PFSK-1 (cell line): ENCODE measurements at regions not wholly inside any gene's neighbourhood (a gene's known extent, or its start where the extent isn't known, plus 50 kb on each side); places are given as distances from the start of the nearest gene placed in this dataset.

ENCODE experiments used
- FOXP2 ChIP-seq: optimal IDR thresholded peaks from 2 replicates; pipeline ENCODE3; 2011; ENCODE audit warnings: borderline replicate concordance, control low read depth, inconsistent platforms; ENCODE audit not compliant: insufficient read depth; ENCODE audit errors: extremely low read length, extremely low read depth
- POLR2AphosphoS5 ChIP-seq: IDR thresholded peaks from 2 replicates; pipeline ENCODE4 v1.6.1; 2012; ENCODE audit warnings: low read depth, mild to moderate bottlenecking, control low read depth, low read length, moderate library complexity
- REST ChIP-seq, 2 experiments: IDR thresholded peaks; 2 replicates each; pipeline versions ENCODE4 v1.6.1 to v1.8.0; 2011 to 2012; ENCODE audit warnings: low read depth in 2 of 2, low read length in 2 of 2, control low read depth in 1 of 2, inconsistent platforms in 1 of 2, mild to moderate bottlenecking in 1 of 2, moderate library complexity in 1 of 2; ENCODE audit not compliant: insufficient read depth in 1 of 2
- SIN3A ChIP-seq: IDR thresholded peaks from 2 replicates; pipeline ENCODE4 v1.6.1; 2012; ENCODE audit warnings: mild to moderate bottlenecking, low read length, moderate library complexity, borderline replicate concordance; ENCODE audit not compliant: insufficient read depth
- TAF1 ChIP-seq: IDR thresholded peaks from 2 replicates; pipeline ENCODE4 v1.6.1; 2012; ENCODE audit warnings: low read length, control low read depth, borderline replicate concordance; ENCODE audit not compliant: insufficient read depth

DNA sequence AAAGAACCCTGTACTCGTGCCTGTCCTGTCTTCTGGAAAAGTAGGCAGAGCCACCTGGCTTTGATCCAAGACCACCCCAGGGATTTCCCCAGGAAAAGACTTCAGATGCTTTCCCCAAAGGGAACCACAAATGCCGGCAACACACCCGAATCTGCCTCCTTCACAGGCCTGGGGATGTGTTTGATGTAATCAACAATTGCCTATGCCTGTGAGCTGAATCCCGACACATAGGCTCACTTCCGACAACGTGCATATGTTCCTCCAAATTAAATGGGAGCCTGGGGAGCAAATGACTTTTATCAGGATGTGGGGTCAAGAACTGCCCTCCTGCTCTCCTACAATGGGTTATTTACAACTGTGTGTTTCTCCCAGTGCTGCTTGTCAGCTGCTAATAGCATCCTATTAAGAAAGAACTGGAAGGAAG is 535.2 kb upstream of the CDH11 start:
- TF ChIP-seq SIN3A (no peak), REST (IDR thresholded peaks at IDR 0.05; ENCODE audit: insufficient read depth in 1 of 2, low read depth in 2 of 2, low read length in 2 of 2) (no peak), TAF1 (no peak), FOXP2 (no peak), POLR2AphosphoS5 (no peak)

DNA sequence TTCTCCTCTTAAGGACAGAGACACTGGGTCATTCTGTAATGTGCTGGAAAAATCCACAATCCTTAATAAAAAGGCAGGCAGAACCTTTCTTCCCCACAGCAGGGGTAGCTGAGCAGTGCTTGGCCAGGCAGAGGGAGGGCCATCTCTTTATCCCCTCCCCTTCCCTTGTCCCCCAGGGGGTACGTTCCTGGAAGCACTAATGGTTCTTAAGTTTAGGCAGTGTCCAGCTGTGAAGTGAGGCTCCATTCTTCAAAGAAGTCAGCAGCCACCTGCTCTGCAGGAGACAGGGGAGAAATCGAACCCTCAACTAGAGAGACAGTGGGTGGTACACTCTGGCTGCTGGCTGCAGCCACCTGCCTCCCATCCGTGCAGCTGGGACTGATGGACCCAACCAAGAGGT is 533.9 kb upstream of the CDH11 start:
- TF ChIP-seq TAF1 (no peak), FOXP2 (no peak), SIN3A (no peak)

DNA sequence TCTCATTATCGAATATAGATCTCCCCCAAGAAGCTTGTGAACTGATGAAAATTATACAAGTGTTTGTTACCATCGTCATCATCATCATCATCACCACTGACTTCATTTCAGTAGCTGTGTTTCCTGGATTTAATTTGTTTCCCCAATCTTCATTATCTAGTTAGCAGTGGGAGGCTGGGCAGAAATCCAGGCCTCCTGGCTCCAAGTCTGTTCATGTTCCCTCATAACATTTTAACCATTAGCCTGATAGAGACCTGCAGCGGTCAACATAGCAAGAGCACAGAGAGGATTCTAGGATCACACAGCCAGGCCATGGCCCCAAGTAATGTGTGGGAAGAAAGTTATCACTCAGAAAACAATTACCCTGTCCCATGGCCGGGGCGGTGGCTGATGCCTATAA is 526.2 kb upstream of the CDH11 start:
- TF ChIP-seq TAF1 (no peak), SIN3A (no peak), POLR2AphosphoS5 (no peak), FOXP2 (no peak), REST (IDR thresholded peaks at IDR 0.05; ENCODE audit: insufficient read depth in 1 of 2, low read depth in 2 of 2, low read length in 2 of 2) (no peak)

GRCh38 chr16:65644821-65645220 is 523.0 kb upstream of the CDH11 start:
- TF ChIP-seq TAF1 (no peak), SIN3A (no peak), FOXP2 (no peak), REST (IDR thresholded peaks at IDR 0.05; ENCODE audit: insufficient read depth in 1 of 2, low read depth in 2 of 2, low read length in 2 of 2) (no peak), POLR2AphosphoS5 (no peak)

DNA sequence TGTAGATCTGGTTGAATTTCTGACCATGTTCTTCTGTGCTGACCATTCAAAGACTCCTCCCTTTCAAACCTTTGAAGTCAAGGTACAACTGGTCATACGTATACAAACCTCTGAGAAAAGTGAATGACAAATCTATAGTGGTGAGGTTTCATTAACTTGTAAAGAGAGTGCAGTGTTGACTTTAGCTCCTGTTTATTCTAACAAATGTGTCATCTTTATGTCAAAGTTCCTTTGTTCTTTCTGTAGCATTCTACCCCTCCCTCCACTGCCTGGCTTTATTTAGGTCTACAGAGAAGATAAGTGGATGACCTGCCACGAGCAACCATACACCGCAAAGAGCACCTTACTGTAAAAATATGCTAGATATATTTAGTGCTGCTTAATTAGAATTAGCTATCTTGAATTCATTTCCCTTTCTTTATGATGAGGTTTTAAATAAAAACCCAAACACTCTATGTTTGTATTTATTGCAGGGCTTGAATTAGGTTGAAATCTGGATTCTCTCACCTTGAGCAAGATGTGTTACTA is 520.0 kb upstream of the CDH11 start:
- TF ChIP-seq TAF1 (no peak), POLR2AphosphoS5 (no peak), FOXP2 (no peak), REST (IDR thresholded peaks at IDR 0.05; ENCODE audit: insufficient read depth in 1 of 2, low read depth in 2 of 2, low read length in 2 of 2) (no peak), SIN3A (no peak)
